HG02981 (cell line): ENCODE measurements at regions not wholly inside any gene's neighbourhood (a gene's known extent, or its start where the extent isn't known, plus 50 kb on each side); places are given as distances from the start of the nearest gene placed in this dataset.

Experiments used
- ATAC-seq: cut with Tn5 transposase; IDR thresholded peaks from one replicate; pipeline ENCODE4 v1.9.1; 2021; ENCODE audit warnings: mild to moderate bottlenecking, moderate library complexity; ENCODE audit not compliant: unreplicated experiment

DNA sequence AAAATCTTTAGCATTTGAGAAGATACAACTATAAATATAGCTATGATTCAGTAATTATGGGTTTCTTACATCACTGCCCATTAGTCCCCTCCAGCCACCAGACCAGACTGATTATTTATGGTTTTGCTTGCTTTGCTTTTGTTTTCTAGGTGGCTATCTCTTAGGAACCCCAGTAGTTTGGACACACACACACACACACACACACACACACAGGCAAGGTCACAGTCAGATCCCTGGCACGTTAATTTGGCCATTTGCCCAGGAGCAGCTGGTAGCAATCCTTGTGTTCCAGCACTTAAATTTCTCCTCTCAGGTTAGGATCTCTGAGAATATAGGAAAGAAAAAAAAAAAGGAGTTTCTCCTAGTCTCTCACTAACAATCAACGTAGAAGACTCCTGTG lies 90.2 kb upstream of the RESF1 start:
- ATAC-seq = no peak

DNA sequence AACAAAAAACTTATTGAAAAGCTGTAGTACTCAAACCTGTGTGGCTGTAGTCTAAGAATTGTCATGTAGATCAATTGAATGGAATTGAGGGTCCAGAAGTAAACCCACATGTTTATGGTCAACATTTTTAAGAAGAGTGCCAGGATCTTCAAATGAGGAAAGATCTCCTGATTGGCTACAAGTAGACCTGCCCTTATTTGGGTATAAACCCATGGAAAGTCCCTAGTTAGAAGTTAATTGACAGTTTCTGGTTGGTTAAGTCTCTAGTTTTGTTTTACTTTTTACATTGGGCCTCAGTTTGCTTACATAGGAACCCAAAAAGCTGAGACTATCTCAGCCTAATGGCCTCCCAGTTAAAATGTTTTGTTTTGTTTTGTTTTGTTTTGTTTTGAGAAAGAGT lies 91.9 kb upstream of the RESF1 start:
- no peak for ATAC-seq

DNA sequence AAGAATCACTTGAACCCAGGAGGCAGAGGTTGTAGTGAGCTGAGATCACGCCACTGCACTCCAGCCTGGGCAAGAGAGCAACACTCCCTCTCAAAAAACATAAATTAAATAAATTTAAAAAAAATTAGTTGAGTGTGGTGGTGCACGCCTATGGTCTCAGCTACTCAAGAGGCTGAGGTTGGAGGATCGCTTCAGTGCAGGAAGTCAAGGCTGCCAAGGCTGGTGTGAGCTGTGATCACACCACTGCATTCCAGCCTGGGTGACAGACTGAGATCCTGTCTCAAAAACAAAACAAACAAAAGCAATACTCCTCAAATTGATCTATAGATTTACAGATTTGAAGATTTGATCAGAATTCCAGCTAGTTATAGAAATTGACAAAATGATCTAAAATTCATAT lies 92.7 kb upstream of the RESF1 start:
- no peak for ATAC-seq

DNA sequence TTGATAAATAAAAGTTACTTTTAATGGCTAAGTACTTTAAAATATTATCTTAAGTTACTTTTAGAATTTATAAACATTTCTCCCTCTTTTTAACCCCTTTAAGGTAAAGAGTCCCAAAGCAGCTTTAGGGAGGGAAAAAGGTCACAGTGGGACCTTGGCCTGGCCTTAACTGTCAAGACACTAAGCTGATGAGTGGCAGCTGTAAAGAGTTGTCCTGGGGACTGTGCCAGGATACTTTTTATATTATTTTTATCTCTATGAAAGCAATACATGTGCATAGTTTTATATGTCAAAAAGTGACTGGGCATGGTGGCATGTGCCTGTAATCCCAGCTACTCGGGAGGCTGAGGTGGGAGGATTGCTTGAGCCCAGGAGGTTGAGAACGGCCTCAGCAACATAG lies 94.2 kb upstream of the RESF1 start:
- no peak for ATAC-seq

DNA sequence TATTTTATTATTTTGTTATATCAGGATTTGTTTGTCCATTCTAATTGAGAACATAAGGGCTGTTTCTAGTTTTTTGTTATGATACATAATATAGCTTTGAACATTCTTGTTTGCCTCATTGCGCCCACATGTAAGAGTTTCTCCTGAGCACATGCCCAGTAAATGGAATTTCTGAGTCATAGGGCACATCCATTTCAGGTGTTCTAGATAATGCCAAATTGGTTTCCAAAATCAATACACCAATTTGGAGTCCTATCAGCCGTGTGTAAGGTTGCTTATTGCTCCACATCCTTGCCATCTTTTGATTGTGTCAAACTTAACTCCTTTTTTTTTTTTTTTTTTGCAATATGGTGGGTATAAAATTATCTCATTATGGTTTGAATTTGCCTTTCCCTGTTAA lies 97.9 kb upstream of the RESF1 start:
- ATAC-seq = no peak

DNA sequence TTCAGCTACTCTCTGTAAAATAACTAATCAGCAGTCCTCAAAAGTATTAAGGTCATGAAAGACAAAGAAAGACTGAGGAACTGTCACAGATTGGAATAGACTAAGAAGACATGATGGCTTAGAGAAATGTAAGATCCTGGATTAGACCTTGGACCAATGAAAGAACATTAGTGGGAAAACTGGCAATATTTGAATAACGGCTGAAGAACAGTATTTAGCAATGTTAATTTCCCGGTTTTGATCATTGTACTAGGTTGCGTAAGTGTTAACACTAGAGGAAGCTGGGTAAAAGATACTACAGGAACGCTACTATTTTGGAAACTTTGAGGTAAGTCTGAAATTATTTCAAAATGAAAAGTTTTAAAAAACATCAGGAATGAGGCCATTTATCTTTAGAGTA lies 98.8 kb upstream of the RESF1 start:
- ATAC-seq = no peak

GRCh38 chr12:31859232-31859977 lies 99.8 kb upstream of the RESF1 start:
- no peak for ATAC-seq

DNA sequence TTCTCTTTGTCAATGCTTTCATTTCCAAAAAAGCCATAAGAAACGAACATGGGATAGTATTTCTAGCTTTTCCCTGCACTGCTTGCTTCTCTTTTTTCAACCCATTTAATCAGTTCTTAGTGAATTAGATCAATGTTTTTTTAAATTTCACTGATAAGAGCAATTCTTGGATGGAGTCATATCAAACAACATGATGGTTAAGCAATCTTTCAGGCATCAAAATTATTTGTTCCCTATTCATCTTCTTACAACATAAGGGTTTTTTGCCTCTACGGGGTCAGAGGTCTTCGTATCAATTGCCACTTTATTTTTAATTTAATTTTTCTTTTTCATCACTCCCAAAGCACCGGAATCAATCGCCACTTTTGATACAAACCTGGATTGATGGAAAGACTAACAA lies 103.8 kb upstream of the RESF1 start:
- ATAC-seq = no peak

DNA sequence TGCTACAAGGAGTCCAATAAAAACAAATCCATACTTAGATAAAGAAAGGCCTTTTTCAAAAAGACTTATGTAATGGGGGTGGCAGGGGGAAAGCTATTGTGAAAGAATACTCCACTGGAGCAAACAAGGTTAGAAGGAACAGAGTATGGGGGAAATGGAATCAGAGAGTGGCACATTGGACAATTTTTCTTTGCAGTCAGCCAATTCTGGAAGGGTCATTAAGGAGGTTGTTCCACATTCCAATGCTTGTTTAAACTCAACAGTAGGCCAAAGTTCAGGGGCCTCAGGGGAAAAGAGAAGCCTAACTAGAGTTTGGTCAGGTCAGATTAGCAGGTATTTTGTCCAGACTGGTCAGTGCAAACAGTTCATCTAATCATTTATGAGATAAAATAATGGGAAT lies 105.2 kb upstream of the RESF1 start:
- ATAC-seq = no peak

DNA sequence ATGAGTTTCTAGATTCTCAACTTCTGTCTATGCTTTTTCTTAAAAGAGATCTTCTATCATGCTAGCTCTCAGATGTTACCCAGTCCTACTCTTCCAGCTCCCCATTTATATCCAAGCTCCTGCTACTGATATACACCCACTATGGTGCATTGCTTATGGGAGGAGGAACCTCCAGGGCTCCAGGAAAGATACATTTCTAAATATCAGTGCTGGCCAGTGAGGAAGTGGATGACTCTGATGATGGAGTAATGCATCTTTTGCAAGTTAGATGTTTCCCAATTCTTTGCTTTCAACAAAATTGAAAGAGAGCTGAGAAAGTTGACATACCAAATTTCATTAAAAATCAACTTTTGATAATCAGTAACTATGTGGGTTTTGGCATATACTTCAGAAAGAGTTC lies 105.7 kb upstream of the RESF1 start:
- ATAC-seq = no peak

- no peak for ATAC-seq
Observed at GRCh38 chr12:31850268-31850667, 108.9 kb upstream of the RESF1 start.

DNA sequence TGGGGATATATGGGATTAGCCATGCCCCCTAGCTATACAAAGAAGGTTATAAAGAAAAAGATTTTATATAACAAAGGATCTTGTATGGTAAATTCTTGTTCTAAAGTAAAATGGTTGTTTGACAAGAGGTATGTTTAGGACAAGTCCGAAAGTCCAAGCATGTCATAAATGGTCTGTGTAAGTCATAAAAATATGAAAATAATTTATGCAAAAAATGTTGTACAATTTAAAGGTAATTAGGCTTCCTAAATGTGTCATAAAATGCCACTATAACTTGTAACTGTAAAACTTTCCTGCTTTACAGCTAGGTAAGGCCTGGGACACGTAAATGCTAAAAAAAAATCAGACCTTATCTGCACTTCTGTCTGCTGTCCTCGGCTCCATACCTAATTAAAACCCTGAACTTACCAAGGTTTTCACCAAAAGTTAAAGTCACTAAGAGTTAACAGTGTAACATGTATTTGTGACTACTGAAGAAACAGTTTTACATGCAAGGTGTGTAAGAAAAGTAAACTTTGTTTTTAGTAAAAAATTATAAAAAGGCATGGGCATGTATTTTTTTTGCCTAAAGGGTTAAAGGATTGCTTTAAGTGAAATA lies 110.0 kb upstream of the RESF1 start:
- no peak for ATAC-seq

DNA sequence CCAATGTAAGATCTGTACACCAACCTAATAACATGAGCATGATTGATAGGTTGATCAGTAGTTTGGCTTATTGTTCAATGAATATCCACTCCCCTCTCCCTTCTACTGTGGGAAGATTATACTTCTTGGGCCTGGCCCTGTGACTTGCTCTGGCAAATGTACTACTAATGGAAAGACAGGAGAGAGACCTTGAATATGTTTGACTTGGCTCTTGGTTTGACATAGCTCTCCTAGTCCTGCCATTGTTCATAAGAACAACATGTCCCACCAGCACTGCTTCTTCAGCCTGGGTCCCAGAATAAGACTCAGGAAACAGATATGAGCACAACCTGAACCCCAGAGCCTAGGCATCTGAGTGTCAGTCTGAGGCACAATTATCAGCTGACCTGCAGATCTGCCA lies 112.8 kb upstream of the RESF1 start:
- no peak for ATAC-seq

DNA sequence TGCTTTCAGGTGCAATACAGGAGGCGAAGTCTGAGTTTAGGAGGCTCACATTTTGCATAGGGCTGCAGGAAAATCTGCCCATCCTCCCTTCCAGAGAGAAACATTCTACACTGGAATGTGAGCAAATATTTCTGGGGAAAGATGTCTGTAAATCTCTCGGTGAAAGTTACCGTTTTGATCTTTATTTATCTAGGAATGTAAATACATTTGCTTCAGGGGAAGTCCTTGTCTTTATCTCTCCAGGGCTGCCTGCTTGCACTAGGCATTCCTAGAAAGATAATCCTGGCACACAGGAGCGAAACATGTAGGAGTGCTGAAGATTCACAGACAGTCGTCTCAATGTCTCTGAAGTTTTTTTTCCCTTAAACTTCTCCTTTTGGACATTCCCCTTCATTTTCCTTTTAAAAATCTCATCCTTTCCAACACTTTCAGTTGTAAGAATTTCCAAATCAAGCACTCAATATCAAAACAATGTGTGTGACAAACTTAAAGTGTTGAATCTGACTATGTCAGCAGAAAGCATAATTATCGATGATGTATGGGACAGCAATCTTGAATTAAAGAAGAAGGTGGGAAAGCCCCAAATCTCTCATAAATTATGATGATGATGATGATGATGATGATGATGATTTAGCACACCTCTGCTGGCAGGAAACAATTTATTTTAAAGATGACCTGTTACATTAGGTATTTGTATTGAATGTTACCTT lies 113.4 kb upstream of the RESF1 start:
- ATAC-seq = no peak

GRCh38 chr12:31843398-31844095 lies 114.7 kb upstream of the AMN1 start:
- no peak for ATAC-seq

DNA sequence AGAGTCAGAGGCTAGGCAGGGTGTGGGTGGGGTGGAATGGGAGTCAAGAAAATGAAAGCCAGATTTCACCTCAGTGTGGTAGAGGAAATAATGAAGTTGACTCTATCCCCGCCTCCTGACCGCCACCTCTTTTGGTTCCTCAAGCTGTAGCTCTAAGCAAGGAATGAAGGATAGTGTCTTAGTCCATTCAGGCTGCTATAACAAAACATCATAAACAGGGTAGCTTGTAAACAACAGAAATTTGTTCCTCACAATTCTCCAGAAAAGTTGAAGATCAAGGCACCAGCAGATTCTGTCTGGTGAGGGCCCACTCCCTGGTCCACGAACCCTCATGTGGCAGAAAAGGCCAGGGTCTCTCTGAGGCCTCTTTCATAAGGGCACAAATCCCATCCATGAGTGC lies 109.1 kb upstream of the AMN1 start:
- no peak for ATAC-seq

DNA sequence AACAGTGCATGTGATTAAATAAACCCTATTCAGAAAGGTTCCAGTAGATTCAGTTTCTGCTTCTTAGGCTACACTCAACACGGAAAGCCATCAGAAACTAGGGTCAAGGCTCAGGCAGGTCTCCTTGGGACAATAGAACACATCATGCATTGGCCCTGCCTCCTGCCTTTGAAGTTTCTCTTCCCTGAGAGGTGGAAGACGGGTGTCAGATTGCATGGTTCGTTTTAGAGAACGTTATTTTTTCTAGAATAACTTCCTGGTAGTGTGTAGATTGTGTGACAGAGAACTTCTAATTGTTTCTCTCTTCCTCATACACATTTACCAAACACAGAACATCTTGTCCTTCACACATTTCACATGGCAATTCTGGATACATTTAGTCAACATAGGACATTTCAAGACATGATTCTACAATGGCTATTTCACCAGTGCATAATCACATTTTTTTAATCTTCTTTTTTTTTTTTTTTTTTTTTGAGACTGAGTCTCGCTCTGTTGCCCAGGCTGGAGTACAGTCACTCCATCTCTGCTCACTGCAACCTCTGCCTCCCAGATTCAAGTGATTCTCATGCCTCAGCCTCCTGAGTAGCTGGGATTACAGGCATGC lies 106.6 kb upstream of the AMN1 start:
- ATAC-seq = no peak

GRCh38 chr12:31834150-31834549 lies 105.3 kb upstream of the AMN1 start:
- ATAC-seq = no peak

DNA sequence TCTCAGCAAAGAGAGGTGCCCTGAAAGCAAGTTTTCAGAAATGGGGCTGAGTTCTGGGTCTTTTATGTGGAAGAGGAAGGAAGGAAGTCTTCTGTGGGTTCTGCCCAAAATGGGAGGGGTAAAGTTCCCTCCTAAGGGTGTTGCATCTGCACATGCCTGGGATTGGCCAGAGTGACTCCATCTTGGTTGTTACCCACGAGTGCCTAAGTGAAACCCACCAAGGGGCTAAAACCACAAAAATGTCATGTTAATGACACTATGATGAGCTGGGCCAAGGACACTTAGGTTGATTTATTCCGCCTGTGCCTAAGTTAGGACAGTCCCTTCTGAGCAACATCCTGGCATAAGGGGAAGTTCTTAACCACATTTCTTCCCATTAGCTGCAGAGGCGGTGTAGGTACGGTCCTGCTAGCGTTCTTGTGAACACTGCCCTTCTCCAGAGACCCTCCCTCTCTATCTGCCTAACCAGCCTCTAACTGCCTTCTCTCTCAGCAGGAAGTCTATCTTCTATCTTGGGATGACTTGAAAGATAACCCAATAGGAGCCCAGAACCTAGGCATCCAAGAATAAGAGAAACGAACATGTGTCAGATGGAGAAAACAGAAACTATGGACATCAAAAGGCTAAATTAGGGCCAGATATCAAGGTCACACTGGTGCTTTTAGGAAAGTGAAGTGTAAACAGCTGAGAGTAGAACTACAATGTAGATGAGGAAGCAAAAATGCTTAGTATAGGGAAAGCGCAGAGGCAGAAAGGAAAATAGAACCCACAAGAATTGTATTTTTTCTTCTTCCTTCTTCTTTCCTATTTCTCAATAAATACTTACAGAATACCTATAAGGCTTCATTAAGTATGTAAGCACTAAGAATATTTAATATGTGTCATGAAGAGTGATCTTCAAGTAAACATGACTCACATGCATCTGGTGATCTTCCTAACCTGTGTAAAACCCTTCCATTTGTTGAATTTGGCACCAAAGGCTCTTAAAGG lies 104.2 kb upstream of the AMN1 start:
- ATAC-seq = no peak

GRCh38 chr12:31828071-31828470 lies 99.2 kb upstream of the AMN1 start:
- ATAC-seq = no peak
